Fibroblast of villous mesenchyme (primary cell): ENCODE measurements at regions not wholly inside any gene's neighbourhood (a gene's known extent, or its start where the extent isn't known, plus 50 kb on each side); places are given as distances from the start of the nearest gene placed in this dataset.

Experiments
- DNase-seq: peaks from one replicate; pipeline ENCODE4 v3.0.0-alpha.2; 2010; ENCODE audit warnings: low read depth
- H3K4me3 ChIP-seq: 2 replicates; pipeline ENCODE4 v1.5.1; 2011; ENCODE audit warnings: low read depth, mild to moderate bottlenecking, low read length
- TF ChIP-seq, protein P1 (sequence below): IDR thresholded peaks from 2 replicates; pipeline ENCODE4 v1.5.1; 2012; ENCODE audit warnings: low read depth, mild to moderate bottlenecking, low read length; ENCODE audit not compliant: insufficient read depth

- TF ChIP-seq, protein P1, sequence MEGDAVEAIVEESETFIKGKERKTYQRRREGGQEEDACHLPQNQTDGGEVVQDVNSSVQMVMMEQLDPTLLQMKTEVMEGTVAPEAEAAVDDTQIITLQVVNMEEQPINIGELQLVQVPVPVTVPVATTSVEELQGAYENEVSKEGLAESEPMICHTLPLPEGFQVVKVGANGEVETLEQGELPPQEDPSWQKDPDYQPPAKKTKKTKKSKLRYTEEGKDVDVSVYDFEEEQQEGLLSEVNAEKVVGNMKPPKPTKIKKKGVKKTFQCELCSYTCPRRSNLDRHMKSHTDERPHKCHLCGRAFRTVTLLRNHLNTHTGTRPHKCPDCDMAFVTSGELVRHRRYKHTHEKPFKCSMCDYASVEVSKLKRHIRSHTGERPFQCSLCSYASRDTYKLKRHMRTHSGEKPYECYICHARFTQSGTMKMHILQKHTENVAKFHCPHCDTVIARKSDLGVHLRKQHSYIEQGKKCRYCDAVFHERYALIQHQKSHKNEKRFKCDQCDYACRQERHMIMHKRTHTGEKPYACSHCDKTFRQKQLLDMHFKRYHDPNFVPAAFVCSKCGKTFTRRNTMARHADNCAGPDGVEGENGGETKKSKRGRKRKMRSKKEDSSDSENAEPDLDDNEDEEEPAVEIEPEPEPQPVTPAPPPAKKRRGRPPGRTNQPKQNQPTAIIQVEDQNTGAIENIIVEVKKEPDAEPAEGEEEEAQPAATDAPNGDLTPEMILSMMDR = peak; percentile 2
- DNase-seq = no peak
- no peak overlapping the region for H3K4me3 ChIP-seq
Observed at GRCh38 chr2:118278046-118278445, 189.8 kb downstream of the INSIG2 start.

DNA sequence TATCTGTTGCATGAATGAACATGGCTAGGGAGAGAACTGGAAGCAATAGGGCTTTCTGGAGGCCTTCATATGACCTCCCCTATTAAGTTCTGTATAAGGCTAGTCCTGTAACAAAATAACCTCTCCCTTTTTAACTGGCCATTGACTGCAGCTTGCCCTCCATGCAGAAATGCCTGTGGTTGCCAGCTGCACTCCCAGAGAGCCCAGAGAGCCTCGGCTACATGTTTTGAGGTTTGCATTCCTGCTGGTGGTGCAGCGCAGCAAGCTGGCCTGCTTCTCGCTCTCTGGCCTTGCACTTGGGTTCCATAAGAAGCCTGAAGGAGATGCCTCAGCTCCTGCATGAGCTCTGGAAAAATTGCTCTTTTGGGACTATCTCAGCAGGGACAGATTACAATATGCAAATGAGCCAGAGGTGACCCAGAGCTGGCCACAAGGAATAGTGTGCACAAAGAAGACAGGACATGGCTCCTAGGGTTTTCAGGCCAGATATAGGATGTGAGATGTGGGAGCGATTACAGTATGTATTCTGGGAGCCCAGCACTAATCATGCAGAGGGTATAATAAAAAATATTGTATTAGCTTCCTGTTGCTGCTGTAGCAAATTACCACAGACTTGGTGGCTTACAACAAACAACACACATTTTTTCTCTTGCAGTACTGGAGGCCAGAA lies 186.7 kb downstream of the INSIG2 start:
- DNase-seq = no peak
- TF ChIP-seq, protein P1 = no peak
- H3K4me3 ChIP-seq = no peak overlapping the region

GRCh38 chr2:118272391-118272790 lies 184.1 kb downstream of the INSIG2 start:
- TF ChIP-seq, protein P1 = no peak
- H3K4me3 ChIP-seq = no peak overlapping the region
- no peak for DNase-seq

DNA sequence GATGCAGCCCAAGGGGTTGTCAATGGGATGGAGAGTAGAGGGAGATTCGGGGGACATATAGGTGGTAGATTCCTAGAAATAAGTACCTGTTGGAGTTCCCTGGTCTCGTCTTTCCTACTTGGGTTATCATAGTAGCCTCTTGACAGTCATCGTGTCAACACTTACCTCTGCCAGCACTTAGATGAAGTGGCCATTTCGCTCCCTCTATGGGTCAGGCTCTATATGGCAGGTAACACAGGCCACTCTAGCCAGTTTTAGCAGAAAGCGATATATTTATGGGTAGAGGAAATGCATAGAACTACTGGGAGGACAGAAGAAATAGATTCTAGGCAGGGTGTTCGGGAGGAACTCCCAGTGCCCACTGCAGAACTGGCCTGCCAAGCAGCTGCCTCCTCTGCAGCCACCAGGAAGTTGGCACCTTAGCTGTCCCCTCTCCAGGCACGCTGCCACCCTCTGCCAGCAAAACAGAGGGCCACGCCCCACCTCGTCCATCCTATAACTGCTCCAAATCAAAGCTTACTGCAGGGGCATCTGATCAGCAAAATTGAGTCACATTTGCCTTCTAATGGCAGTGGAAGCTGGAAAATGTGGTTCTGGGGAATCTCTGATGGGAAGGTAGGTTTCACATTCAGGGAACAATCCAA lies 181.3 kb downstream of the INSIG2 start:
- no peak overlapping the region for H3K4me3 ChIP-seq
- TF ChIP-seq, protein P1 = no peak
- DNase-seq = no peak

- no peak for DNase-seq
- no peak overlapping the region for H3K4me3 ChIP-seq
- TF ChIP-seq, protein P1 = no peak
Observed at GRCh38 chr2:118268268-118268667, 180.0 kb downstream of the INSIG2 start.

DNA sequence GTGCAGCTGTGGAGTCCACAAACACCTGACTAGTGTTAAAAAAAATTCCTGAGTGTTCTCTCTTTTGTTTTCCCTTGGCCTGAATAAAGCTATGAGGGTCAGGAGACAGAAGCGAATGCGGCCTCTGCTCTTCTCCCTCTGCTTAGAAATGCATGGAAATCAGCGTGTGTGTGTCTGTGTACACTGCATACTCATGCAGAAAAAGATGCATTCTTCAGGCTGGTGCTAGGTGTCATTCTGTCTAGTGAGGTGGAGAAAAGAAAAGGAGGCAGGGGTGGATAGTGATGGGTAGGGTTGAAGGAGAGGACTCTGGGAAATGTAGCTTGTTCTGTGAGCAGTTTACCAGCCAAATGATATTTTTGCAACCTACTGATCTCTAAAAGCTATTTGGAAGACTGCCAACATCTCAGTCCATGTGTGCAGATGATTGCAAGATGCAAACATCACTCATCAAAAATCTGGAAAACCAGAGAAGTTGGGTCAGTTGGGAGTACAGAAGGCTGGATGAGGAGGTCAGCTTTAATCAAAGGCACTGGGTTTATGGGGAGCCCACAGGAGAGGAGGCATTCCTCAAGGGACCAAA lies 177.7 kb downstream of the INSIG2 start:
- TF ChIP-seq, protein P1 = no peak
- no peak for DNase-seq
- H3K4me3 ChIP-seq = no peak overlapping the region
